HepG2 (cell line): ENCODE measurements at regions not wholly inside any gene's neighbourhood (a gene's known extent, or its start where the extent isn't known, plus 50 kb on each side); places are given as distances from the start of the nearest gene placed in this dataset.

Source experiments
- ATAC-seq: fragments of 200-7000 bp; cut with Tn5 transposase; 3 replicates; pipeline ENCODE4 v1.9.1; 2020; ENCODE audit warnings: mild to moderate bottlenecking, moderate library complexity
- BruUV-seq: library from RNA; stranded (reverse); fragments of 400-500 nt; replicated peaks from 2 replicates; lab custom pipeline; 2021; lab: Mats Ljungman, UMichigan
- CTCF ChIA-PET: fragments of 300-600 bp; formaldehyde crosslinking; extraction: SDS; loops from one replicate; lab custom pipeline; 2021; ENCODE audit warnings: low total read pairs, inconsistent platforms, low intra/inter-chr PET ratio; lab: Yijun Ruan, JAX
- POLR2A ChIA-PET: fragments of 350-600 bp; sonication (Branson Sonifier 250); formaldehyde crosslinking; loops from one replicate; lab custom pipeline; 2020; ENCODE audit warnings: antibody characterized with exemption, inconsistent platforms; lab: Yijun Ruan, JAX
- DNase-seq: peaks from one replicate; pipeline ENCODE4 v3.0.0-alpha.2; 2015; ENCODE audit warnings: low spot score
- FAIRE-seq: peaks from 3 replicates; lab custom pipeline; 2011; peaks lifted over from hg19 to GRCh38; lab: Jason Lieb, UNC
- H2AFZ ChIP-seq: one replicate; pipeline ENCODE4 v1.6.1; 2011; ENCODE audit warnings: low read length, inconsistent platforms
- H3K27ac ChIP-seq: fragments of 300-600 bp; 3 replicates; pipeline ENCODE4 v1.8.0; 2011; ENCODE audit warnings: mixed run types, mild to moderate bottlenecking, mixed read lengths, low read length, inconsistent platforms; ENCODE audit not compliant: insufficient read depth; ENCODE audit errors: extremely low read length
- H3K27me3 ChIP-seq, 2 experiments: fragments of 200-600 bp in 1 of 2; 2 replicates in 1 of 2; 3 replicates in 1 of 2; pipeline versions ENCODE4 v1.6.0 to v1.8.0; 2011; ENCODE audit warnings: low read length in 2 of 2, mild to moderate bottlenecking in 2 of 2, moderate library complexity in 2 of 2, inconsistent platforms in 1 of 2; ENCODE audit not compliant: insufficient read depth in 2 of 2, control insufficient read depth in 1 of 2
- H3K36me3 ChIP-seq, 2 experiments: fragments of 200-600 bp in 1 of 2; replicated peaks in 1 of 2; 2 replicates in 1 of 2; 3 replicates in 1 of 2; pipeline versions ENCODE4 v1.5.1 to v1.8.0; 2011; ENCODE audit warnings: low read length in 2 of 2, inconsistent platforms in 1 of 2; ENCODE audit not compliant: insufficient read depth in 2 of 2, control insufficient read depth in 1 of 2
- H3K4me1 ChIP-seq: 2 replicates; pipeline ENCODE4 v1.5.1; 2012; ENCODE audit warnings: low read length, inconsistent platforms; ENCODE audit not compliant: insufficient read depth
- H3K4me2 ChIP-seq: 2 replicates; pipeline ENCODE4 v1.6.0; 2011; ENCODE audit warnings: low read depth, low read length, inconsistent platforms
- H3K4me3 ChIP-seq, 3 experiments: fragments of 200-600 bp in 1 of 3; sonication (generic), shearing (Covaris generic) in 1 of 3; replicated peaks in 1 of 3; 2 replicates each; pipeline ENCODE4 v1.5.1; 2011 to 2016; ENCODE audit warnings: low read length in 3 of 3, inconsistent platforms in 2 of 3, low read depth in 2 of 3, mild to moderate bottlenecking in 2 of 3, control low read depth in 1 of 3, mixed read lengths in 1 of 3; ENCODE audit not compliant: insufficient read depth in 1 of 3
- H3K79me2 ChIP-seq: one replicate; pipeline ENCODE4 v1.6.1; 2011; ENCODE audit warnings: low read length, inconsistent platforms; ENCODE audit not compliant: insufficient read depth
- H3K9ac ChIP-seq: 2 replicates; pipeline ENCODE4 v1.6.0; 2011; ENCODE audit warnings: mild to moderate bottlenecking, low read depth, low read length, inconsistent platforms; ENCODE audit not compliant: insufficient read depth
- H3K9me3 ChIP-seq: 2 replicates; pipeline ENCODE4 v1.5.1; 2012; ENCODE audit warnings: mild to moderate bottlenecking, low read length
- H4K20me1 ChIP-seq: 2 replicates; pipeline ENCODE4 v1.6.0; 2011; ENCODE audit warnings: inconsistent platforms, mild to moderate bottlenecking, low read length, moderate library complexity; ENCODE audit not compliant: insufficient read depth
- ATF7 ChIP-seq, 2 experiments: fragments of 450-650 bp in 1 of 2; sonication (generic) in 1 of 2; formaldehyde crosslinking in 1 of 2; IDR thresholded peaks; 2 replicates each; pipeline versions ENCODE4 v1.4.0 to v1.6.1; 2016 to 2020; ENCODE audit warnings: antibody characterized with exemption in 1 of 2, mild to moderate bottlenecking in 1 of 2, missing genetic modification reagents in 1 of 2
- CAMTA2 ChIP-seq: sonication (generic); formaldehyde crosslinking; IDR thresholded peaks from 2 replicates; pipeline ENCODE4 v1.4.0; 2020; ENCODE audit warnings: mild to moderate bottlenecking, missing genetic modification reagents, borderline replicate concordance
- GATAD1 ChIP-seq: IDR thresholded peaks from 2 replicates; pipeline ENCODE4 v1.6.1; 2016; ENCODE audit warnings: missing genetic modification reagents, missing compliant biosample characterization
- JARID2 ChIP-seq: sonication (generic); formaldehyde crosslinking; IDR thresholded peaks from 2 replicates; pipeline ENCODE4 v1.8.1; 2023; ENCODE audit warnings: missing genetic modification reagents, inconsistent platforms; ENCODE audit not compliant: insufficient replicate concordance
- NFYC ChIP-seq: IDR thresholded peaks from 2 replicates; pipeline ENCODE4 v1.6.1; 2016; ENCODE audit warnings: missing genetic modification reagents, missing compliant biosample characterization
- ZNF124 ChIP-seq: sonication (generic); formaldehyde crosslinking; IDR thresholded peaks from 2 replicates; pipeline ENCODE4 v1.4.0; 2020; ENCODE audit warnings: missing genetic modification reagents
- ZNF383 ChIP-seq: sonication (generic); formaldehyde crosslinking; IDR thresholded peaks from 2 replicates; pipeline ENCODE4 v1.4.0; 2020; ENCODE audit warnings: missing genetic modification reagents, mild to moderate bottlenecking, borderline replicate concordance
- WGBS: methylation state at CpG from one replicate; pipeline ENCODE4 v1.1.6; 2017; ENCODE audit warnings: low lambda C conversion rate; 5-methylcytosine and 5-hydroxymethylcytosine counted together
- in situ Hi-C: cut with HindIII; loops from 2 replicates; pipeline ENCODE4 v1.10.0; 2017; ENCODE audit warnings: low pct_unique_long_range_greater_than_20kb; ENCODE audit not compliant: extremely low pct_ligation_motif_present
- intact Hi-C: fragments of 100-400 bp; cut with micrococcal nuclease; formaldehyde crosslinking; loops from one replicate; pipeline ENCODE4 v1.10.0; 2022; ENCODE audit not compliant: unreplicated experiment
- TF ChIP-seq, protein P1 (sequence below): sonication (generic); formaldehyde crosslinking; IDR thresholded peaks from 2 replicates; pipeline ENCODE4 v1.5.0; 2020; ENCODE audit warnings: mild to moderate bottlenecking, missing genetic modification reagents
- TF ChIP-seq, protein P2 (sequence below): sonication (generic); formaldehyde crosslinking; IDR thresholded peaks from 2 replicates; pipeline ENCODE4 v1.4.0; 2020; ENCODE audit warnings: missing genetic modification reagents
- TF ChIP-seq, protein P3 (sequence below): sonication (generic); formaldehyde crosslinking; IDR thresholded peaks from 2 replicates; pipeline ENCODE4 v1.8.1; 2022; ENCODE audit warnings: low read depth, mild to moderate bottlenecking, missing genetic modification reagents

DNA sequence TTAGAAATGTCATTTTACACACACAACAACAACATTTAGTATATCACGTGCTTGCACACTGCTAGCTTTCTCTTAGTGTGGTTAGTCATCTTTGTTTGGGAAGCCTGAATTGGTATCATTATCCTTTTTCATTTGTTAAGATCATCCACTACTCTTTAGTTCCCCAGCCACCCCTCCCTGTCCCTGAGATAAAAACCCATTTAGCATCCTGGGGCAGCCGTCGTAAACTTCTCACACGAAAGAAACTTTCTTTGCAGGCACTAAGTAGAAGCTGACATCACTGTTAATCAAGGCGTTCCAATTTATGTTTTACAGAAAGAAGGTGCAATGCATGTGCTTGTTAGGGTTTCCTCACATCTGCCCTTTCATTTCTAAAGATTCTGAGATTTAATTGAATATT lies 475.1 kb upstream of the FZD8 start:
- Histone ChIP-seq H4K20me1 (no peaks in the 10 kb centered on the region), H3K9me3 (no peaks in the 10 kb centered on the region), H3K4me3 (no peak overlapping the region), H3K4me1 (no peaks in the 10 kb centered on the region), H3K27me3 (no peaks in the 10 kb centered on the region), H3K9ac (no peak overlapping the region), H3K4me2 (no peak overlapping the region), H3K27ac (no peak overlapping the region), H3K36me3 (no peaks in the 10 kb centered on the region), H3K79me2 (no peaks in the 10 kb centered on the region), H2AFZ (no peak overlapping the region)
- 58% methylated on average over 5 of the region's 5 CpGs for WGBS
- intact Hi-C loops = no loop called here
- TF ChIP-seq GATAD1 (no peak), ZNF383 (CRISPR knock-in tag) (no peak), ATF7 (IDR thresholded peaks at IDR 0.05) (no peak), ATF7 (CRISPR knock-in tag; IDR thresholded peaks at IDR 0.05) (no peak), JARID2 (CRISPR knock-in tag) (no peak), CAMTA2 (no peak), NFYC (no peak), ZNF124 (CRISPR knock-in tag) (no peak)
- TF ChIP-seq, protein P1, sequence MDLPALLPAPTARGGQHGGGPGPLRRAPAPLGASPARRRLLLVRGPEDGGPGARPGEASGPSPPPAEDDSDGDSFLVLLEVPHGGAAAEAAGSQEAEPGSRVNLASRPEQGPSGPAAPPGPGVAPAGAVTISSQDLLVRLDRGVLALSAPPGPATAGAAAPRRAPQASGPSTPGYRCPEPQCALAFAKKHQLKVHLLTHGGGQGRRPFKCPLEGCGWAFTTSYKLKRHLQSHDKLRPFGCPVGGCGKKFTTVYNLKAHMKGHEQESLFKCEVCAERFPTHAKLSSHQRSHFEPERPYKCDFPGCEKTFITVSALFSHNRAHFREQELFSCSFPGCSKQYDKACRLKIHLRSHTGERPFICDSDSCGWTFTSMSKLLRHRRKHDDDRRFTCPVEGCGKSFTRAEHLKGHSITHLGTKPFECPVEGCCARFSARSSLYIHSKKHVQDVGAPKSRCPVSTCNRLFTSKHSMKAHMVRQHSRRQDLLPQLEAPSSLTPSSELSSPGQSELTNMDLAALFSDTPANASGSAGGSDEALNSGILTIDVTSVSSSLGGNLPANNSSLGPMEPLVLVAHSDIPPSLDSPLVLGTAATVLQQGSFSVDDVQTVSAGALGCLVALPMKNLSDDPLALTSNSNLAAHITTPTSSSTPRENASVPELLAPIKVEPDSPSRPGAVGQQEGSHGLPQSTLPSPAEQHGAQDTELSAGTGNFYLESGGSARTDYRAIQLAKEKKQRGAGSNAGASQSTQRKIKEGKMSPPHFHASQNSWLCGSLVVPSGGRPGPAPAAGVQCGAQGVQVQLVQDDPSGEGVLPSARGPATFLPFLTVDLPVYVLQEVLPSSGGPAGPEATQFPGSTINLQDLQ (CRISPR knock-in tag) = no peak
- TF ChIP-seq, protein P2, sequence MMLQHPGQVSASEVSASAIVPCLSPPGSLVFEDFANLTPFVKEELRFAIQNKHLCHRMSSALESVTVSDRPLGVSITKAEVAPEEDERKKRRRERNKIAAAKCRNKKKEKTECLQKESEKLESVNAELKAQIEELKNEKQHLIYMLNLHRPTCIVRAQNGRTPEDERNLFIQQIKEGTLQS = no peak
- TF ChIP-seq, protein P3, sequence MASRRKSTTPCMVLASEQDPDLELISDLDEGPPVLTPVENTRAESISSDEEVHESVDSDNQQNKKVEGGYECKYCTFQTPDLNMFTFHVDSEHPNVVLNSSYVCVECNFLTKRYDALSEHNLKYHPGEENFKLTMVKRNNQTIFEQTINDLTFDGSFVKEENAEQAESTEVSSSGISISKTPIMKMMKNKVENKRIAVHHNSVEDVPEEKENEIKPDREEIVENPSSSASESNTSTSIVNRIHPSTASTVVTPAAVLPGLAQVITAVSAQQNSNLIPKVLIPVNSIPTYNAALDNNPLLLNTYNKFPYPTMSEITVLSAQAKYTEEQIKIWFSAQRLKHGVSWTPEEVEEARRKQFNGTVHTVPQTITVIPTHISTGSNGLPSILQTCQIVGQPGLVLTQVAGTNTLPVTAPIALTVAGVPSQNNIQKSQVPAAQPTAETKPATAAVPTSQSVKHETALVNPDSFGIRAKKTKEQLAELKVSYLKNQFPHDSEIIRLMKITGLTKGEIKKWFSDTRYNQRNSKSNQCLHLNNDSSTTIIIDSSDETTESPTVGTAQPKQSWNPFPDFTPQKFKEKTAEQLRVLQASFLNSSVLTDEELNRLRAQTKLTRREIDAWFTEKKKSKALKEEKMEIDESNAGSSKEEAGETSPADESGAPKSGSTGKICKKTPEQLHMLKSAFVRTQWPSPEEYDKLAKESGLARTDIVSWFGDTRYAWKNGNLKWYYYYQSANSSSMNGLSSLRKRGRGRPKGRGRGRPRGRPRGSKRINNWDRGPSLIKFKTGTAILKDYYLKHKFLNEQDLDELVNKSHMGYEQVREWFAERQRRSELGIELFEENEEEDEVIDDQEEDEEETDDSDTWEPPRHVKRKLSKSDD (CRISPR knock-in tag) = no peak
- in situ Hi-C loops = no loop called here
- BruUV-seq = no TSS peak
- no peak for ATAC-seq
- DNase-seq = no peak
- POLR2A ChIA-PET = no interaction called here
- CTCF ChIA-PET = no interaction called here
- FAIRE-seq = no peak
